ENCODE measurements at regions not wholly inside any gene's neighbourhood (a gene's known extent, or its start where the extent isn't known, plus 50 kb on each side); places are given as distances from the start of the nearest gene placed in this dataset.

- H3K4me3 ChIP-seq, result no peak overlapping the region
- H3K27ac ChIP-seq, result no peak overlapping the region
- DNase-seq (ENCODE audit: low spot score in 2 of 2), result no peak
- TF ChIP-seq POLR2A (IDR thresholded peaks at IDR 0.05), result no peak
- no peak for TF ChIP-seq CTCF (IDR thresholded peaks at IDR 0.05)
- TF ChIP-seq EP300 (IDR thresholded peaks at IDR 0.05), result no peak
- no peaks in the 10 kb centered on the region for H3K27me3 ChIP-seq
- no peaks in the 10 kb centered on the region for H3K36me3 ChIP-seq
- peaks cover 0 to 4% (median 0%) of the 10 kb centered on the region in 4 donors for H3K4me1 ChIP-seq
- no peaks in the 10 kb centered on the region for H3K9me3 ChIP-seq
These were observed 682.2 kb upstream of the ANKRD30A start for GRCh38 chr10:36443233-36443632.

GRCh38 chr10:36441557-36441956 lies 683.8 kb upstream of the ANKRD30A start:
- Histone ChIP-seq H3K27ac (no peak overlapping the region), H3K4me1 (no peaks in the 10 kb centered on the region), H3K36me3 (no peaks in the 10 kb centered on the region), H3K4me3 (no peak overlapping the region), H3K9me3 (peaks cover 0 to 3% (median 0%) of the 10 kb centered on the region in 4 donors), H3K27me3 (no peaks in the 10 kb centered on the region)
- 74 to 79% methylated on average over 7 of the region's 7 CpGs for WGBS, 2 donors
- TF ChIP-seq CTCF (IDR thresholded peaks at IDR 0.05) (no peak), POLR2A (IDR thresholded peaks at IDR 0.05) (no peak), EP300 (IDR thresholded peaks at IDR 0.05) (no peak)
- no peak for DNase-seq (ENCODE audit: low spot score in 2 of 2)

- WGBS, 2 donors, result 92 to 93% methylated on average over 1 of the region's 1 CpG
- H3K36me3 ChIP-seq, result no peaks in the 10 kb centered on the region
- no peak for DNase-seq (ENCODE audit: low spot score in 2 of 2)
- H3K27ac ChIP-seq, result no peak overlapping the region
- TF ChIP-seq CTCF (IDR thresholded peaks at IDR 0.05), result no peak
- TF ChIP-seq POLR2A (IDR thresholded peaks at IDR 0.05), result no peak
- no peak for TF ChIP-seq EP300 (IDR thresholded peaks at IDR 0.05)
- H3K4me3 ChIP-seq, result no peak overlapping the region
- H3K9me3 ChIP-seq, result peaks cover 0 to 3% (median 0%) of the 10 kb centered on the region in 4 donors
- H3K4me1 ChIP-seq, result no peaks in the 10 kb centered on the region
- H3K27me3 ChIP-seq, result no peaks in the 10 kb centered on the region
These were observed 684.9 kb upstream of the ANKRD30A start for GRCh38 chr10:36440539-36440938.

- DNase-seq (ENCODE audit: low spot score in 2 of 2), result no peak
- Histone ChIP-seq H3K27me3 (no peaks in the 10 kb centered on the region), H3K36me3 (no peaks in the 10 kb centered on the region), H3K4me1 (no peaks in the 10 kb centered on the region), H3K27ac (no peak overlapping the region), H3K9me3 (peaks cover 0 to 3% (median 0%) of the 10 kb centered on the region in 4 donors), H3K4me3 (no peak overlapping the region)
- TF ChIP-seq CTCF (IDR thresholded peaks at IDR 0.05) (no peak), POLR2A (IDR thresholded peaks at IDR 0.05) (no peak), EP300 (IDR thresholded peaks at IDR 0.05) (no peak)
- 66 to 74% methylated on average over 3 of the region's 3 CpGs for WGBS, 2 donors
These were observed 688.0 kb upstream of the ANKRD30A start for GRCh38 chr10:36437367-36437766.

- Histone ChIP-seq H3K4me3 (no peak overlapping the region), H3K4me1 (peaks cover 0 to 19% (median 0%) of the 10 kb centered on the region in 4 donors), H3K27ac (no peak overlapping the region), H3K27me3 (no peaks in the 10 kb centered on the region), H3K36me3 (no peaks in the 10 kb centered on the region), H3K9me3 (no peaks in the 10 kb centered on the region)
- WGBS, 2 donors, result 98 to 100% methylated on average over 2 of the region's 2 CpGs
- DNase-seq (ENCODE audit: low spot score in 2 of 2), result no peak
- TF ChIP-seq POLR2A (IDR thresholded peaks at IDR 0.05), result no peak
- TF ChIP-seq EP300 (IDR thresholded peaks at IDR 0.05), result no peak
- no peak for TF ChIP-seq CTCF (IDR thresholded peaks at IDR 0.05)
These were observed 696.9 kb upstream of the ANKRD30A start for GRCh38 chr10:36428507-36428906.
